HG02840 (cell line): ENCODE measurements at regions not wholly inside any gene's neighbourhood (a gene's known extent, or its start where the extent isn't known, plus 50 kb on each side); places are given as distances from the start of the nearest gene placed in this dataset.

ENCODE experiments used
- ATAC-seq: cut with Tn5 transposase; IDR thresholded peaks from one replicate; pipeline ENCODE4 v1.9.1; 2021; ENCODE audit warnings: mild to moderate bottlenecking, moderate library complexity, moderate number of reproducible peaks; ENCODE audit not compliant: unreplicated experiment, low FRiP score

DNA sequence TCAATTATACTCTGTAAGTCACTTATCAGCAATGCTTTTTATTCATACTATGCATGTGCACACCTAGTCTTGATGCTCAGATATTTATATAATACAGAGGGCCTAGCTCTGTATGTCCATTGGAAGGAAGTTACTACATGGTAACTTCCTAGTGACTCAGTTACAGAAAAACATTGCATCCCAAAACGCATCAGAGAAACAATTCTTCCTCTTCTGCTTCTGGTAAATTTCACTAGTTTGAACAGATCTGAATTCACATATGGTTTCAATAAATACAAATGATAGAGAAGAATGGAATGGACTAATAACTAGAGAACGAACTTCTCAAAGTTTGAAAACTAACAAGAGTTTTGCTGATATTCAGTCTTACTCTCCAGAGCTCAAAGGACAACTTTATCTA, 811.3 kb upstream of the ADGRL2 start:
- ATAC-seq, result no peak

DNA sequence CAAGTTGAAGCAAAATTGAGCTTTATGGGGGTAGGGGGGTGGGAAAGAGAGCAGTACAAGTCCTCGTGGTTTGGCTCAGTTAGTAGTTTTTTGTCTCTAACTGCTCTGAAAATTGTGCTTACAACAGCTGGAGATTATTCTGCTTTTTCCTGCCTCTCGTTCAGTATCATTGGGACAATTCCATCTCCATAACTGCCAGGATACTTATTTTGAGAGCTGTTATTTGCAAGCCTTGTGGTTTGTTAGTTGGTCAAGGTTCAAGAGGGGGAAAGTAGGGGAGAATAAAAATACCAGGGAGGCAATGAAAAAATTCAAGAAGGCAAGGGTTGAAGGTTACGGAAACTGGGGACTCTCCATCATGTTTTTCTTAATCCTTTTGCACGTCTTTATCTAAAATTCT, 811.8 kb upstream of the ADGRL2 start:
- no peak for ATAC-seq

DNA sequence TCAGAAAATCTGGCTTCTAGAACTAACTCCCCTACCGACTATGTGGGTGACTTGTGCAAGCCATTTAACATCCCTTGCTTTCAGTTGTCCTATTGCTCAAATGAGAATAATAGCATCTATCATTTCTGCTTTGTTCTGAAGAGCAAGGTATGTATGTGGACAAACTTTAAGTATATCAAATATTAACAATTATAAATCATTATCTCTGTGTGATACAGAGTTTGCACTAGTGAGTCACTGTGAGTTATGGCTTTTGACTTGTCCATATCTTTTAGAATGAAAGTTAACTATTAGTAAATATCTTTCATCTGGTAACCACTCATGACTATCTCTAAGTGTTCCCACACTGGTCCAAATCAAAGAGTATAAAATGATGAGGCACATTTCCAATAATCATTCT, 812.9 kb upstream of the ADGRL2 start:
- no peak for ATAC-seq

DNA sequence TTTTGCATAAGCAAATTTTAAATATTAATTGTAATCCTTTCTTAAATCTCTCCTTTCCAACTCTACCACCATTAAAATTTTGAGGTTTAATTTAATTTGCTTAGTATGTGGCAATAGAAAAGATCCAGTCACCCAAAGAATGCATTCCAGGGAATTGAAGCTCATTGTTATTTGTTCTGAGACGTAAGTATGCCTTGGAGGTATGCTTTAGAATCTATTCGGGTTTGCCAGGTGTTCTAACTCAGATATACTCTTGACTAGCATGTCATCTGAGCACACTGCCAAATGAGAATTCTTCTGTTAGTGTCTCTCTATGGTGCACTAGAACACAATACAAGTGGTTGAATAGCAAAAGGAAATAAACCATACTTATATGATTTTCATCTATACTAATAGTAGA, 813.6 kb upstream of the ADGRL2 start:
- no peak for ATAC-seq

DNA sequence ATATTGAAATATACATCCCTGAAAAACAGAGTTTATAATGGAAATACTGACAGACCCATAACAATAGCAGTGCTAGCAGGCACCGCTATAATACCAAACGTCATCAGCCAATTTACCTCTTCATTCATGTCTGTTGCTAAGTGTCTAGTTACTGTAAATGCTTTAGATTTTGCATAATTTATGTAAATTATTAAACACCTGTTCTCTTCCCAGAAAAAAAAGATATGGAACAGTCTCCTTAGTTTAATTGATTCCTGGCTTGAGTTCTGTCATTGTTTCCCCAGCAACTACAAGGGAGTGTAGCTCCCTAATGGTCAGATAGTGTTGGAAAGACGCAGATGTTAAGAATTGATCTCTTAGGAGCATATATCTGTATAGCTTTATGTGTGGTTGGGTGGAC, 817.9 kb upstream of the ADGRL2 start:
- no peak for ATAC-seq

DNA sequence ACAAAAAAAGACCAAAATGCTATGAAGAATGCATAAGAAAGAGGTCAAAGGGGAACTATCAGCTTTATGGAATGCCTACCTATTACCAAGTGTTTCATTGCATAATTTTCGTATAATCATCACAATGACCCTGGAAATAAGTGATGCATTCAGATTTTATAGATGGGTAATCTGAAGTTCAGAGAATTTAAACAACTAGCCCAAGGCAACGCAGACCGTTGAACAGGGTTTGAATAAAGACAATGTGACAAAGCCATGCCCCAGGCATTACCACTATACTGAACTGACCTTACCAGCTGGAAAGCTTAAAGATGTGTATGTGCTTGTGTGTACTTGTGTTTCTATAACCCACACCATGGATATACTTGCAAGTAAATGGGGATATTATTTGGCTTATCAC, 827.6 kb upstream of the ADGRL2 start:
- ATAC-seq, result no peak

DNA sequence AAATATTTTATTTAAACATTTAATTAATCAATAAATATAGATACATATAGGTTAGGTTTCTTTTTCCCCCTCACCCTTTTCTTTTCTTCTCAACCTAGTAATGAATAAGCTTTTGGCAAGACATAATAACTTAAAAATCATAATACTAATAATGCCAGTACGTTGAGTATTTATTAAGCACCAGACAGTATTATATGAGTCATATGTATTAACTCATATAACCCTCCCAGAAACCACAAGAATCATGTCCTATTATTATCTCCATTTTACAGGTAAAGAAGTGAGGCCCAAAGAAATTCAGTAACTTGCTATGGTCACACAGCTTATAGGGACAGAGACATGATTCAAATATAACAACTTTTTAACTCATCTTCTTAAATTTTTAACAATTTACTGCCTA, 834.5 kb upstream of the ADGRL2 start:
- ATAC-seq, result no peak

DNA sequence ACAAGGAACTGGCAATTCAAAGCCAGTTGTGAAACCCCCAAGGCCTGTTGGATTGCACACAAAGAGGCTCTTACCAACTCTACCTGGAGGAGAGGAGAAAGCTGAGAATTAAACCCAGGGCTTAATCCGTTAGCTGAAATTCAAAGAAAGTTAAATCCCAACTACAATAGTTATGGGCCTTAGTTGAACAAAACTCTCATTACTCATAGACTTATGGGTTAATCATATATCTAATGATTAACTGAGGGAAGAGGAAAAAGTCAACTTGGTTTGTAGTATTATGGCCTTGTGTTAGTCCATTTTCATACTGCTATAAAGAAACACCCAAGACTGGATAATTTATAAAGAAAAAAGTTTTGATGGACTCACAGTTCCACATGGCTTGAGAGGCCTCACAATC, 838.2 kb upstream of the ADGRL2 start:
- no peak for ATAC-seq

DNA sequence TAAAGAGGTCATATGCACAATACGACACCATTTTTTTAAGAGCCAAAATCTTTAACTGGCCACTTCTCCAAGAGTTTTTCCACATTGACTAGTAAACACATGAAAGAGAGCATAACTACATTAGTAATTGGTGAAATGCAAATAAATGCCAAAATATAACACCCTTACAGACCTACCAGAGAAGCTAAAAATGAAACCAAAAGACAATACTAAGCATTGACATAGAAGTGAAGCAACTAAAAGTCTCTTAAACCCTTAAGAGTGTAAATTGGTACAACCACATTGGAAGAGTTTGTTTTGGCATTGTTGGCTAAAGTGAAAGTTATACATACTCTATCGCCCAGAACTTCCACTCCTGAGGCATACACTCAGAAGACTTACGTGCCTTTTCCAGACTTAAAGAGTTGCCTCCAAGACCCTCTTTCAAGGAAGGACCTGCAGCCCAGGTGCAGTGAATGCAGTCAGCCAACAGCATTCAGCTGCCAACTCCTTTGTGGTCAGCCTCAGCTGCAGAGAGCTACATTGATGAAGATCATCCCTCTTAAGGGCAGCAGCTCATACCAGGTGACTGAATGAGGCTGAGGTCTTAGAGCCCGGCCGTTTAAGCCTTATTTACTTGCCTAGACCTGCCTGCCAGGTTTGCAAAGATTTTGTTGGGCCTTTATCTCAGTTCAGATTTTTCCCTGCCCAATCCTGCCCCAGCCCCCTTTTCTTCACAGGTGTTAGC, 839.1 kb upstream of the ADGRL2 start:
- no peak for ATAC-seq

DNA sequence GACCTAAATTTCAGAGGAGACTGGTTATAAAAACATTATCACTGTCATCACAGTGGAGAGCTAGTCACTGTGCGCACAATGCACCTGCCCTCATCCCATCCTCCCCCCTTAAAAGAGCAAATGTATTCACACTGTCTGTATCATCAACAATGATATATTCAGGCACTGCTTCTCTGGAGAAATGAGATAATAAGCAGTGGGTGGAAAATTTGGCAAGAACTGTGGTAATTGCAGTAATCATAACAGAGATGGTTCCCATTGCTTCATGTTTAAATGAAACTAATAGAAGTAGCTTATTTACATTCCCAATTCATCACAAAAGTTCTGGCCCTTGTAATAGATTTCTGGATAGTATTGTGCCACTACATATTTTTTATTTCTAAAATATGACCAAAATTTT, 867.4 kb upstream of the ADGRL2 start:
- ATAC-seq, result no peak

DNA sequence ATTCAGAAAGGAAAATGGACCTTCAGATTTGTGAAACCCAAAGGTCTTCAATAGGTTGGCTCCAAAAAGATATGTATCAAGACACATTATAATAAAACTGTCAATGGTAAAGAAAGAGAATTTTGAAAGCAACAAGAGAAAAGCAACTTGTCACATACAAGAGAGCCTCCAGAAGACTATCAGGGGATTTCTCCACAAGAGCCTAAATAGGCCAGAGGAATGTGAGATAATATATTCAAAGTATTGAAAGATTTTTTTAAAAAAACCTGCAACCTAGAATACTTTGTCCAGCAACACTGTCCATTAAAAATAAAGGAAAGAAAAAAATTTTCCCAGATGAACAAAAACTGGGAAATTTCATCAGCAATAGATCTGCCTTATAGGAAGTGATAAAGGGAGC, 869.6 kb upstream of the ADGRL2 start:
- ATAC-seq, result no peak

DNA sequence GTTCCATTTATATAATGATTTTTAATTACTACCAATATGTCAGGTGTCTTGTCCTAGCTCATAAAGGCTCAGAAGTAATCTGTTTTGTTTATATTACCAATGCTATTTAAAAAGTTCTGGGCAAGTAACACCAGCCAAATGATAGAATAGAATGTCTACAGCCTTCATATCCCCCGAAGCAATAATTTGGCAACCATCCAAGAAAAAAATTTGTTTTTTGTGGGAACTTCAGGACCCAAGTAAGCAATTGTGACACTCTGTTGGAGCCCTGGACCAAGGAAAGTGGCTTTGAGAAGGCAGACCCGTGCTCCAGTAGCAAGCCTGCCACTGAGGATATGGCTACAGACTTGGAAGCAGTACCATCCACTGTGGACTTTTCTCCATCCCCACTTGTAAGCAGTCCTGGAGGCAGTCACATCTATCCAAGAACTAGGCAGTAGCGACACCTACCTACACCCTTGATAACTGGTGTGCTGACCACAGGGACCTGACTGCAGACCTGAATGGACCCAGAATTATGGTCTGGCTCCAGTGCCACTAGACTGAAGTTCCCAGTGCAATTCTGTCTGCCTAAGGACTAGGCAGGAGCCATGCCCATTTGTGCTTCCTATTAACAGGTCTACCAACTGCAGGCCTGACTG, 870.7 kb upstream of the ADGRL2 start:
- ATAC-seq, result no peak

DNA sequence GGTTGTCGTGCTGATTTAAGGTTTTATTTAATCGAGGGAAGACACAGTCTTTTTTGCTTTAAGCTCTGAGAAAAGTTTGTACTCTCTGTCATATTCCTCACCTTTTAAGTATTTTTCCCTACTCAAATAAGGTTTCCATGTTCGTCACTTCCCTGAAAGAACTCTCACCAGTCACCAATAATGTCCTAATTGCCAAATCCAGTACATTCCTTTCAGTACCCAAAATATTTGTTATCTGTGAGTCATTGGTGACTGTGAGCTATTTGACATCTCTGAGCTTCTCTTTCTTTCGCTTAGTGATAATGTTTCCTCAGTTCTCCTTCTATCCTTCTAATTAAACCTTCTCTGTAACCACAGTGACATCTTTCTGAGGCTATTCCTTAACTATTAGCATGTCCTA, 874.2 kb upstream of the ADGRL2 start:
- no peak for ATAC-seq

DNA sequence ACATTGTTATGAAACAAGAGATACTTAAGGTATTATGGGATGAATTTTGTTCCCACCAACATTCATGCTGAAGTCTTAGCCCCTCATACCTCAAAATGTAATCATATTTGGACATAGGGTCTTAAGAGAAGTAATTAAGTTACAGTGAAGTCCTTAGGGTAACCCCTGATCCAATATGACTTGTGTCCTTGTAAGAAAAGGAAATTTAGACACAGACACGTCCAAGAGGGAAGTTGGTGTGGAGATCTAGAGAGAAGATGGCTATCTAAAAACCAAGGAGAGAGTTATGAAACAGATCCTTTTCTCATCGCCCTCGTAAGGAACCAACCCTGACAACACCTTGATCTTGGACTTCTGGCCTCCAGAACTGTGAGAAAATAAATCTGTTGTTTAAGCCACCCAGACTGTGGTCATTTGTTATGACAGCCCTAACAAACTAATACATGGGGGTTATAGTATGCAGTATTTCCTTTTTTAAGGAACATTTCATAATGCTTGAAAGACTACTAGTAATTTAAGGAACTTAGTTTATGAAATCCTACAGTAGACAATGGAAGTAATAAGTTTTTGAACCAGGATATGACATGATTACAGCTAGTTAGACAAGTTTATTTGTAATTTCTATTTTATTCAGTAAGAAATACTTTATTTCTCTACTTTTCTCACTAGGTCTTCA, 875.5 kb upstream of the ADGRL2 start:
- ATAC-seq, result no peak

DNA sequence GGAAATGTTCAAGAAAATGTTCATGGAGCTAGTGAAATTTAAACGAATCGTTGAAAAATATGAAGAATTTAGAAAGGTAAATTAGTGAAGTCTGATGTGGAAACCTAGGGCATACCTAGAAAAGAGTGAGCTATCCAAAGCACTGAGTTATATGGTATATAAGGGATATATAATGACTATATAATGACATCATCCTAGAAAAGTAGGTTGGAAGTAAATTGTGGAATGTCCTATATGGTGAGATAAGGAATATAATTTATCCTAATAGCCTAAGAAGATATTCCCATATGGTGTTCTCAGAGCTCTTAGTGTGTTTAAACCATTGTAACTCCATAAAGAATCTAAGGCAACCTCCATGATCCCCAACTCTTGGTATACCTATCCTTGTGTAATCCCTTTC, 876.4 kb upstream of the ADGRL2 start:
- no peak for ATAC-seq

DNA sequence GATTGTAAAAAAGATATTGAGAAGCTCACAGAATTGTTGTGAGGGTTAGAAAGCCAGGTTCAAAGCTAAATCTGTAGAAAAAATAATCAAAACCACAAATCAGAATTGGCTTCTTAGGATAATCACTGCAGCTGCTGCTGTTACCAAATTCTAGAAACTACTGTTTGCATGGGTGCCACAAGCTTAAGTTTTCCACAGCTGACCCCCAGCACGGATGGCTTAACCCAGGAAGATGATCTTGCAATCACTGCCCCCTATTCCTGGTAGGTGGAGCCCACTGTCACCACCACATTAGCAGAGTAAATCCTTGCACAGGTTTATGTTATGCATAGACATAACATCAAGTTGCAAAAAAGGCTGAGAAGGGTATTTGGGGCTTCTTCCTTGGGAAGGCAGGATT, 877.8 kb upstream of the ADGRL2 start:
- no peak for ATAC-seq

DNA sequence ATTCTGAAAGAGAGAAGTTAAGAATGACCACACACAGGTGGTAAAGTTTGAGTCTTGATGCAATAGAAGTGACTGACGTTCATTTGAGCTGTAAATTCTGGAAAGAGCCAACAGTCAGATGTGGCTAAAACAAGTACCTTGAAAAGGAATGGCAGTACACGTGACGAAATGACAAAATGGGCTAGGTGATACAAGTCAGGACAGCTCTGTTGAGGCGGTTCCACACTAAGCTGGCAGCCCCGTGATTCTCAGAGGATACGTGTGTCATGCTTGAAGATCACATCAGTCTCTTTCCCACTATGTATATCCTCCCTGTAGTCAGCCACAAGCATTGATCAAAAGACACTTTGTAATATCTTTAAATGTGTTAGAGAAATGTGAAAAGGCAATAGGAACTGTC, 881.3 kb upstream of the ADGRL2 start:
- no peak for ATAC-seq

DNA sequence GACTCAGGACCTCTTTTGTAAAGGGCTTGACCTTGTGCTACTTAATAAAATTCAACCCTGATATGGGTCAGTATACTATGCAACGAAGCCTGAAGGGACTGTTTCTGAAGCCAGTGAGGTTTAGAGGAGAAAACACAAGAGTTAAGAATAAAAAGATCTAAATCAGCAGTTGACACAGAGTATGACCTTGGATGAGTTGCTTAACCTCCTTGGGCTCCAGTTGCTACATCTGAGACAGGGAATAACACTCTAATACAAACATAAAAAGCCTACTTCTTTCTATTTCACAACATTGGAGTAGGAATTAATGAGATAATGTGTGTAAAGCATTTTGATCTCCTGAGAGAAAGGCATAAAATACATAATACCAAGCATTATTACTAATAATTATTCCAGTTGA, 882.4 kb upstream of the ADGRL2 start:
- ATAC-seq, result no peak

DNA sequence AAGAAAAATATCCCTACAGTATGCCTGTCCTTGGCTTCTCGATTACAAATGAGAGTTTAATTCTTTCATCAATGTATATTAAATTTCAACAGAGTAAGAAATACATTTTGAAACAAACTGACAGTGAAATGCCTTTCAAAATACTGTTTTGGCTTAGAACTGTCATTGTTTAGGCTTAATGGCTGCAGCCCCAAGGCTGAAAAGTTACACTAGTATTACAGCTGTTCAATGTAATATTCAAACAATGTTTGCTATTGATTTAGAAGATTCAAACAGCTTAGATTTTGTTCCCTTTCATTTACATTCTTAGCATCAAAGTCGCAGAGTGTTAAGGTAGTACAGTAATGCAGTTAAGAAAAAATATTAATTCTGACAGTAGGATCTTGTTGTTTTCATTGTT, 882.9 kb upstream of the ADGRL2 start:
- no peak for ATAC-seq

DNA sequence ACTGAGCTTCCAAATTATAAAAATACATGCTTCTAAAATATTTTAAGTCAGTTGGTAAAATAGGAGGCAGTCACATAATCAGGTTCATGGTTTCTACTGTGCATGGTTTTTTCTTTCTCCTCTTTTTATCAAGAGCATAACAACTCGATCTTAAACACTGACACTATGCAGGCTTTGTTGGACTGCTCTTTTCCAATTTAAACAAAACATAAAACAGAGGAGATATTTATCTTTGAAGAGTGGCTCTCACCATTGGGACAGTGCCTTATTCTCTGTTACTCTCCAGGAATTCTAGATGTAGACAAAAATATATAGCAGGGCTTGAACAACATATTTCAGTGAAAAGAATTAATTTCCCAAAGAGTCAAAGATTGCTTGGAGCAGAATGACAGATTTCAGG, 883.5 kb upstream of the ADGRL2 start:
- no peak for ATAC-seq

DNA sequence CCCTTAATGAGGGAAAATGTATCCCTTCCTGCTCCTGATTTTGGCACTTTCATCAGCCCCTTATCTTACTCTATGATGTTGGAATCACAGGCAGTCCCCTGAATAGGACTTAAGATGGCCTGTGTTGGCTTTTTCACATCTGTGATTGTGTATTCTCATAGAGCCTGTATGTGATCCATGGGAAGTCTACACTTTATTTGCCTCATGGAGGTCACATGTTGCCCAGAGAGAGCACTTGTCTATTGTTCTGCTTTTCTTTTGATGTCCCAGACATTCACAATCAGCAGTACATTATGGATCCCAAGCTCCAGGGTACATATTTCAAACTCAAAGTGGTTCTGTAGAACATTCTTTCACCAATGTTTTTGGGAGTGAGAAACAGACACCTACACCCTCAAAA, 885.2 kb upstream of the ADGRL2 start:
- ATAC-seq, result no peak

DNA sequence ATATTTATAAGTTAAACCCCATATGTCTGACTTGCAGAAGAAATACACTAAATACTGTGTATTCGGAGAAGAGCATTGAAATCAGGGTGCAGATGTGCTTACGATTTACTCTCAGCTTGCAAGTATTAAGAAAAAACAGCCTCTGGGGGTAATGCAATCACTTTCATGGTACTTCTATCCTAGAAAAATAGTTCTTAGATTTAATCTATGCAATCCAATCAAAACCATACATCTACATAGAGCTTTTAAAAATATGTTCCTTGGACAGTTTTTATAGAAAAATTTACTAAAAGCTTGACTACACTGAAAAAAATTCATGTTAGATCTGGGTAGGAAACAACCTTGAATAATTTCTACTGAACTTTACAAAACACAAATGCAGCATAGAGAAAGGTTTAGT, 890.3 kb upstream of the ADGRL2 start:
- ATAC-seq, result no peak
